KMS-11 (cell line): ENCODE measurements at regions not wholly inside any gene's neighbourhood (a gene's known extent, or its start where the extent isn't known, plus 50 kb on each side); places are given as distances from the start of the nearest gene placed in this dataset.
"Not testable (repeated sequence)": the region's sequence is repeated elsewhere in the genome, so short reads cannot be mapped to it uniquely, and the experiment has no call there.

ENCODE experiments used
- H2AFZ ChIP-seq: fragments of 200-600 bp; sonication (generic); 2 replicates; pipeline ENCODE4 v1.6.1; 2016; ENCODE audit warnings: antibody characterized with exemption, mixed run types, low read depth
- H3K27ac ChIP-seq: fragments of 200-600 bp; sonication (generic); 2 replicates; pipeline ENCODE4 v1.6.1; 2016; ENCODE audit warnings: mild to moderate bottlenecking, mixed run types
- H3K27me3 ChIP-seq: fragments of 200-600 bp; sonication (generic); 2 replicates; pipeline ENCODE4 v1.6.1; 2017; ENCODE audit warnings: mild to moderate bottlenecking, low read depth, mixed run types, moderate library complexity; ENCODE audit not compliant: insufficient read depth
- H3K36me3 ChIP-seq: fragments of 200-600 bp; sonication (generic); 2 replicates; pipeline ENCODE4 v1.6.1; 2017; ENCODE audit warnings: mild to moderate bottlenecking, mixed run types; ENCODE audit not compliant: insufficient read depth
- H3K4me1 ChIP-seq: fragments of 200-600 bp; sonication (generic); 2 replicates; pipeline ENCODE4 v1.6.1; 2016; ENCODE audit warnings: mild to moderate bottlenecking, low read depth, mixed run types; ENCODE audit not compliant: poor library complexity, severe bottlenecking
- H3K4me2 ChIP-seq: fragments of 200-600 bp; sonication (generic); 2 replicates; pipeline ENCODE4 v1.7.0; 2016; ENCODE audit warnings: mild to moderate bottlenecking, mixed run types
- H3K4me3 ChIP-seq: fragments of 200-600 bp; sonication (generic); IDR thresholded peaks from 2 replicates; pipeline ENCODE4 v1.6.1; 2017; ENCODE audit warnings: low read depth, low read length, mixed read lengths; ENCODE audit not compliant: insufficient read depth
- H3K79me2 ChIP-seq: fragments of 200-600 bp; sonication (generic); 2 replicates; pipeline ENCODE4 v1.6.1; 2016; ENCODE audit warnings: low read depth, mixed run types; ENCODE audit not compliant: insufficient read depth
- H3K9ac ChIP-seq: fragments of 200-600 bp; sonication (generic); 2 replicates; pipeline ENCODE4 v1.6.1; 2016; ENCODE audit warnings: mild to moderate bottlenecking, mixed run types
- H4K20me1 ChIP-seq: fragments of 200-600 bp; sonication (generic); 2 replicates; pipeline ENCODE4 v1.6.1; 2016; ENCODE audit warnings: mild to moderate bottlenecking, mixed run types; ENCODE audit not compliant: insufficient read depth
- TF ChIP-seq, protein P1 (sequence below): fragments of 200-600 bp; sonication (generic); conservative IDR thresholded peaks from 2 replicates; pipeline ENCODE4 v1.6.1; 2017; ENCODE audit warnings: low read depth, mild to moderate bottlenecking, antibody characterized with exemption, low read length, moderate library complexity, mixed read lengths

DNA sequence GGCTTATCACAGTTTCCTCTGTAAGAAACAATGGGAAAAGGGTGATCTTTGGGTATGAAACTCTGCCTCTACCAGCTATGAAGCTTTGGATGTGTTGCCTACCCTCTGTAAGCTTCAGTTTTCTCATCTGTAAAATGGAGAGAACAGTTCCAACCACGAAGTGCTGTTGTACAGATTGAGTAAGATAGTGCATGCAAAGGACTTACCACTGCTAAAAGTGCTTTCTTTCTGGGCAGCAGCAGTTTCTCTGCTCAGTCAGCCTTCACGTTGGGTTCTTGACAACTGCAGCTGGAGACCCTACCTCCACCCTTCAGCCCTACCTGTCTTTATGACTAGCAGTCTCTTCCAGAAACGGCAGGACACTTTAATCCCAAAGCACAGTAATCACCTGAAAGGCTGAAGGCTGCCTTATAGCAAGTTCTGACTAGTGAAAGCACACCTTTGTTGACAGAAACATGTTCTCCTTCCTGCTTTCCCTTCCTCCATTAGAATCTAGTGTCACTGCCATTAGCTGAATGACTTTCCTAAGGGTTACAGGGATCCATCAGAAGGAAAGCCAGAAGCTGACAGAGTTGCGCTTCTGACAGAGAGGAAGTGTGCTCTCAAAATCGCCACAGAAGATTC lies 91.4 kb downstream of the RPL27A start:
- no peaks in the 10 kb centered on the region for H3K27me3 ChIP-seq
- no peaks in the 10 kb centered on the region for H3K79me2 ChIP-seq
- TF ChIP-seq, protein P1, sequence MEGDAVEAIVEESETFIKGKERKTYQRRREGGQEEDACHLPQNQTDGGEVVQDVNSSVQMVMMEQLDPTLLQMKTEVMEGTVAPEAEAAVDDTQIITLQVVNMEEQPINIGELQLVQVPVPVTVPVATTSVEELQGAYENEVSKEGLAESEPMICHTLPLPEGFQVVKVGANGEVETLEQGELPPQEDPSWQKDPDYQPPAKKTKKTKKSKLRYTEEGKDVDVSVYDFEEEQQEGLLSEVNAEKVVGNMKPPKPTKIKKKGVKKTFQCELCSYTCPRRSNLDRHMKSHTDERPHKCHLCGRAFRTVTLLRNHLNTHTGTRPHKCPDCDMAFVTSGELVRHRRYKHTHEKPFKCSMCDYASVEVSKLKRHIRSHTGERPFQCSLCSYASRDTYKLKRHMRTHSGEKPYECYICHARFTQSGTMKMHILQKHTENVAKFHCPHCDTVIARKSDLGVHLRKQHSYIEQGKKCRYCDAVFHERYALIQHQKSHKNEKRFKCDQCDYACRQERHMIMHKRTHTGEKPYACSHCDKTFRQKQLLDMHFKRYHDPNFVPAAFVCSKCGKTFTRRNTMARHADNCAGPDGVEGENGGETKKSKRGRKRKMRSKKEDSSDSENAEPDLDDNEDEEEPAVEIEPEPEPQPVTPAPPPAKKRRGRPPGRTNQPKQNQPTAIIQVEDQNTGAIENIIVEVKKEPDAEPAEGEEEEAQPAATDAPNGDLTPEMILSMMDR, result no peak
- no peak overlapping the region for H2AFZ ChIP-seq
- H3K27ac ChIP-seq, result no peak overlapping the region
- no peaks in the 10 kb centered on the region for H3K4me1 ChIP-seq
- H4K20me1 ChIP-seq, result no peaks in the 10 kb centered on the region
- no peak overlapping the region for H3K9ac ChIP-seq
- H3K36me3 ChIP-seq, result no peaks in the 10 kb centered on the region
- no peak overlapping the region for H3K4me2 ChIP-seq
- H3K4me3 ChIP-seq, result no peak overlapping the region

DNA sequence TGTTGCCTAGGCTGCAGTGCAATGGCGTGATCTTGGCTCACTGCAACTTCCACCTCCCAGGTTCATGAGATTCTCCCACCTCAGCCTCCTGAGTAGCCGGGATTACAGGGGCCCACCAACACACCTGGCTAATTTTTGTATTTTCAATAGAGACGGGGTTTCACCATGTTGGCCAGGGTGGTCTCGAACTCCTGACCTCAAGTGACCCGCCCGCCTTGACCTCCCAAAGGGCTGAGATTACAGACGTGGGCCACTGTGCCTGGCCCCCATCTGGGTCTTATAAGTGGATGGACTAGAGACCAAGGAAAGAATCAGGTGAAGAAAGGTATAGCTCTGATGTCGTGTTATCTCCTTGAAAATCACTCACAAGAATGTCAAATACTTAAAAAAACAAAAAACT lies 92.3 kb downstream of the RPL27A start:
- H3K36me3 ChIP-seq, H3K4me1 ChIP-seq, H2AFZ ChIP-seq, H3K27me3 ChIP-seq, H3K79me2 ChIP-seq, H3K4me3 ChIP-seq, H3K9ac ChIP-seq, H3K27ac ChIP-seq, H3K4me2 ChIP-seq, H4K20me1 ChIP-seq: not testable (repeated sequence)

DNA sequence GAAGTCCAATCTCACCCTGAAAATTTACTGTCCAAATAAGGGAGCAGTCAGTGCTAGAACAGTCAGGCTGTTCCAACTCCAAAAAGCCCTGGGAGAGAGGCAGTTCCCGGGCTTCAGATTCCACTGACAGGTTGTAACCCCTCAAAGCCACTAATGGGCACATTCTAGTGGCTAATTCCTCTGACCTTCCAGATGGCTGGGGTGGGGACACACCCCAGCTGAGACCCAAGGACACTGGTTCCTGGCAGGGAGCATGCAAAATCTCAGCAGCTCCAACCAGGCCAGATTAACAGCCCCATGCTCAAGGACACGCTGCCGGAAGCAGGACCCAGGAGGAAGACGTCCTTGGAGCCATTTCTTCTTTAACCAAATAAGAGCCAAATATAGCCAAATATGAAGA lies 92.7 kb downstream of the RPL27A start:
- Histone ChIP-seq H3K27me3 (no peaks in the 10 kb centered on the region), H3K9ac (no peak overlapping the region), H3K27ac (no peak overlapping the region), H3K79me2 (no peaks in the 10 kb centered on the region), H3K36me3 (no peaks in the 10 kb centered on the region), H3K4me3 (no peak overlapping the region), H3K4me2 (no peak overlapping the region), H3K4me1 (no peaks in the 10 kb centered on the region), H4K20me1 (no peaks in the 10 kb centered on the region), H2AFZ (no peak overlapping the region)
- TF ChIP-seq, protein P1, result no peak

DNA sequence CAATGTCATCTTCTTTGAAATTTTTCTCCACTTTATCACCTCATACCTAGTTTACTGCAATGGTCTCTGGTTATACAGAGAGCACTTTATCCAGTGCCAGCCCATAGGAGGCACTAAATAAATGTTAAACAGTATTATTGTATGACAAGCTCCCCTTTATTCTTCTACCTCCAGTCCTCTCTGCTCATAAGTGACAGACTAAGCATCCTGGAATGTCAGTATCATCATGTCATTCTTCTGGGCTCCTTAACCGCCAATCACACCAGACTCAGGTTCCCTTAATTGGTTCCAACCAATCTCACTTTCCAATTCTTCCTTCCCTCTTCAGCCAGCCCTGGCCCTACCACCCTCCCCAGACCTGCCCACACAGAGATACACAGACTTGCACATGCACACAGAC lies 93.1 kb downstream of the RPL27A start:
- H3K79me2 ChIP-seq, result no peaks in the 10 kb centered on the region
- no peaks in the 10 kb centered on the region for H3K4me1 ChIP-seq
- H3K4me3 ChIP-seq, result no peak overlapping the region
- H3K9ac ChIP-seq, result no peak overlapping the region
- H3K4me2 ChIP-seq, result no peak overlapping the region
- H4K20me1 ChIP-seq, result no peaks in the 10 kb centered on the region
- no peaks in the 10 kb centered on the region for H3K36me3 ChIP-seq
- H3K27ac ChIP-seq, result no peak overlapping the region
- no peaks in the 10 kb centered on the region for H3K27me3 ChIP-seq
- no peak overlapping the region for H2AFZ ChIP-seq
- TF ChIP-seq, protein P1, result no peak

DNA sequence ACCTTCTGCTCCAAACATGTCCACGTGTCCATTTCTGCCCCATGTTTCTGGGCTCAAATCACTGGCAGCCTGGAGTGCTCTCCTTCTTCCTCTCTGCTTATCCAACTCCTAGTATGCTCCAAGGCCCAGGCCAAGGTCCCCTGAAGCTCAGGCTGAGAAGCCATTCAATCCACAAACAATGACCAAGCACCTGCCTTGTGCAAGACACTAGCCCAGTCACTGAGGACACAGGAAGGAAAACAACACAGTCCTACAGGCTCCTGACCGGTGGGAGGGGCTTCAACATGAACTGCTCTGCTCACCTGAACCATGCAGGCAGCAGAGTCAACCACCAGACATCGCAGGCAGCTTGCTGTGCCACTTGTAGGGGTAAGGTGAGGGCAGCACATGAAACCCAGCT lies 93.6 kb downstream of the RPL27A start:
- Histone ChIP-seq H3K4me2 (no peak overlapping the region), H4K20me1 (no peaks in the 10 kb centered on the region), H2AFZ (no peak overlapping the region), H3K27ac (no peak overlapping the region), H3K27me3 (no peaks in the 10 kb centered on the region), H3K4me1 (no peaks in the 10 kb centered on the region), H3K4me3 (no peak overlapping the region), H3K36me3 (no peaks in the 10 kb centered on the region), H3K79me2 (no peaks in the 10 kb centered on the region), H3K9ac (no peak overlapping the region)
- TF ChIP-seq, protein P1, result no peak
